COLO668 (cell line): ENCODE measurements at regions not wholly inside any gene's neighbourhood (a gene's known extent, or its start where the extent isn't known, plus 50 kb on each side); places are given as distances from the start of the nearest gene placed in this dataset.

Experiments
- DNase-seq: peaks from one replicate; lab custom pipeline; 2025; ENCODE audit not compliant: unreplicated experiment; lab: John Stamatoyannopoulos, UW

- no peak for DNase-seq
Measured at GRCh38 chr14:101379842-101380241, 181.5 kb upstream of the DIO3 start.

- no peak for DNase-seq
Measured at GRCh38 chr14:101380512-101380911, 180.8 kb upstream of the DIO3 start.

GRCh38 chr14:101380940-101381339 lies 180.4 kb upstream of the DIO3 start:
- DNase-seq = no peak

GRCh38 chr14:101383737-101384338 lies 177.5 kb upstream of the DIO3 start:
- DNase-seq = no peak

GRCh38 chr14:101394374-101394773 lies 166.9 kb upstream of the DIO3 start:
- no peak for DNase-seq

GRCh38 chr14:101395779-101396178 lies 165.5 kb upstream of the DIO3 start:
- no peak for DNase-seq

GRCh38 chr14:101397206-101397605 lies 164.1 kb upstream of the DIO3 start:
- no peak for DNase-seq

- DNase-seq = no peak
Measured at GRCh38 chr14:101398011-101398410, 163.3 kb upstream of the DIO3 start.

GRCh38 chr14:101399737-101400517 lies 161.4 kb upstream of the DIO3 start:
- no peak for DNase-seq

GRCh38 chr14:101400830-101401229 lies 160.5 kb upstream of the DIO3 start:
- no peak for DNase-seq

- DNase-seq = no peak
Measured at GRCh38 chr14:101402936-101403660, 158.2 kb upstream of the DIO3 start.

- no peak for DNase-seq
Measured at GRCh38 chr14:101404426-101405170, 156.7 kb upstream of the DIO3 start.

GRCh38 chr14:101405171-101405883 lies 156.0 kb upstream of the DIO3 start:
- DNase-seq = no peak

GRCh38 chr14:101406921-101407320 lies 154.4 kb upstream of the DIO3 start:
- no peak for DNase-seq

- no peak for DNase-seq
Measured at GRCh38 chr14:101407328-101407727, 154.0 kb upstream of the DIO3 start.

- DNase-seq = no peak
Measured at GRCh38 chr14:101408077-101408831, 153.0 kb upstream of the DIO3 start.

- DNase-seq = no peak
Measured at GRCh38 chr14:101409006-101409543, 152.2 kb upstream of the DIO3 start.

GRCh38 chr14:101410126-101410525 lies 151.2 kb upstream of the DIO3 start:
- no peak for DNase-seq

- no peak for DNase-seq
Measured at GRCh38 chr14:101411151-101411550, 150.1 kb upstream of the DIO3 start.

GRCh38 chr14:101411779-101412178 lies 149.5 kb upstream of the DIO3 start:
- no peak for DNase-seq
